Gastrocnemius medialis (tissue), 4 donors: ENCODE measurements at regions not wholly inside any gene's neighbourhood (a gene's known extent, or its start where the extent isn't known, plus 50 kb on each side); places are given as distances from the start of the nearest gene placed in this dataset.

Source experiments
- POLR2A ChIP-seq, 2 donors: fragments of 450-650 bp; IDR thresholded peaks; one replicate each; pipeline ENCODE4 v1.6.1; 2017; ENCODE audit warnings: antibody characterized with exemption in 2 of 2, mild to moderate bottlenecking in 2 of 2, moderate library complexity in 2 of 2
- TF ChIP-seq, protein P1 (sequence below), 5 experiments: fragments of 450-650 bp in 3 of 5; fragments of 200-600 bp in 2 of 5; sonication (generic) in 2 of 5; IDR thresholded peaks in 4 of 5; conservative IDR thresholded peaks in 1 of 5; 1 replicate in 4 of 5; 2 replicates in 1 of 5; pipeline ENCODE4 v1.5.1; 2016 to 2019; ENCODE audit warnings: antibody characterized with exemption in 5 of 5, mild to moderate bottlenecking in 3 of 5, moderate library complexity in 3 of 5

DNA sequence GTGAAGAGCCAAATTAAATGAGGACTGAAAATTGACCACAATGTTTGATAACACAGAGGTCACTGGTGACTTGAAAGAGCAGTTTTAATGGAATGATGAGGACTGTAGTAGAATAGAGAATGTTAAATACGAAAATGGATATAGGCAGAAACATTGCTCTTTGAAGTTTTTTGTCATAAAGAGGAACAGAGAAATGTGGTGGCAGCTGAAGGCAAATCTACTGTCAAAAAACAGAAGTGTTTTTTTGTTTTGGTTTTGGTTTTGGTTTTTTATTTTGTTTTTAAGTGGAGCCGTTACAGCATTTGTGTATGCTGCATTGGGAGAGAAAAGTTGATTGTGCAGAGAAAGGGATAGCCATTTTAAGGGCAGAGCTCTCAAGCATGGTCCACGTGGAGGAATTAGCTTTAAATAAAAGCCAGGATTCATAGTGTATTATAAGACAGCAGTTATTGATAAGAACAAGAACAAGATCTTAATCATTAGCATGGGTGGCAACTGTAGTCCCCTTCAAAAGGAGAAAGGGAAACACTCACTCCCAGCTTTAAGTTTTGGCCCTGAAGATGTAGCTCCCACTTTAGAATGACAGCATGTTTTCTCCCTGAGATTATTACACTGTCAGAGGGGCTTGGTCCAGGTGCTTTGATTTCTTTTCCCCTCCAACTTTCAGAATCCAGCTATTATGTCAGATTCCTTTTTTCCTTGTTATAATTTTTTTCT, 156.7 kb upstream of the BET1 start:
- TF ChIP-seq, protein P1, sequence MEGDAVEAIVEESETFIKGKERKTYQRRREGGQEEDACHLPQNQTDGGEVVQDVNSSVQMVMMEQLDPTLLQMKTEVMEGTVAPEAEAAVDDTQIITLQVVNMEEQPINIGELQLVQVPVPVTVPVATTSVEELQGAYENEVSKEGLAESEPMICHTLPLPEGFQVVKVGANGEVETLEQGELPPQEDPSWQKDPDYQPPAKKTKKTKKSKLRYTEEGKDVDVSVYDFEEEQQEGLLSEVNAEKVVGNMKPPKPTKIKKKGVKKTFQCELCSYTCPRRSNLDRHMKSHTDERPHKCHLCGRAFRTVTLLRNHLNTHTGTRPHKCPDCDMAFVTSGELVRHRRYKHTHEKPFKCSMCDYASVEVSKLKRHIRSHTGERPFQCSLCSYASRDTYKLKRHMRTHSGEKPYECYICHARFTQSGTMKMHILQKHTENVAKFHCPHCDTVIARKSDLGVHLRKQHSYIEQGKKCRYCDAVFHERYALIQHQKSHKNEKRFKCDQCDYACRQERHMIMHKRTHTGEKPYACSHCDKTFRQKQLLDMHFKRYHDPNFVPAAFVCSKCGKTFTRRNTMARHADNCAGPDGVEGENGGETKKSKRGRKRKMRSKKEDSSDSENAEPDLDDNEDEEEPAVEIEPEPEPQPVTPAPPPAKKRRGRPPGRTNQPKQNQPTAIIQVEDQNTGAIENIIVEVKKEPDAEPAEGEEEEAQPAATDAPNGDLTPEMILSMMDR (IDR thresholded peaks at IDR 0.05 in 4 of 5, conservative IDR thresholded peaks at IDR 0.05 in 1 of 5), result no peak
- TF ChIP-seq POLR2A (IDR thresholded peaks at IDR 0.05), result no peak
